Activated T-cell treated with anti-CD3 and anti-CD28 coated beads, Interleukin-2, amount 50 U/mL, for 48 hours (primary cell): ENCODE measurements at regions not wholly inside any gene's neighbourhood (a gene's known extent, or its start where the extent isn't known, plus 50 kb on each side); places are given as distances from the start of the nearest gene placed in this dataset.
"Not testable (repeated sequence)": the region's sequence is repeated elsewhere in the genome, so short reads cannot be mapped to it uniquely, and the experiment has no call there.

ENCODE experiments used
- DNase-seq, 2 experiments: peaks; one replicate each; pipeline ENCODE4 v3.0.0-alpha.2; 2020

- DNase-seq, result no peak
These were observed 333.5 kb downstream of the TSHZ3 start for GRCh38 chr19:31015778-31016177.

- no peak for DNase-seq
These were observed 334.6 kb downstream of the TSHZ3 start for GRCh38 chr19:31014668-31015067.

GRCh38 chr19:31013384-31014020 is 335.7 kb downstream of the TSHZ3 start:
- DNase-seq, result no peak

- no peak for DNase-seq
These were observed 346.6 kb downstream of the TSHZ3 start for GRCh38 chr19:31002518-31003244.

- no peak for DNase-seq
These were observed 347.2 kb downstream of the TSHZ3 start for GRCh38 chr19:31001991-31002390.

GRCh38 chr19:31000913-31001312 is 348.3 kb downstream of the TSHZ3 start:
- DNase-seq, result no peak

- DNase-seq, result no peak
These were observed 349.5 kb downstream of the TSHZ3 start for GRCh38 chr19:30999726-31000125.

- DNase-seq, result no peak
These were observed 352.0 kb downstream of the TSHZ3 start for GRCh38 chr19:30997222-30997621.

- DNase-seq, result no peak
These were observed 370.6 kb downstream of the TSHZ3 start for GRCh38 chr19:30978639-30979038.

GRCh38 chr19:30969591-30969990 is 379.6 kb downstream of the TSHZ3 start:
- DNase-seq, result no peak

GRCh38 chr19:30968841-30969399 is 380.3 kb downstream of the TSHZ3 start:
- no peak for DNase-seq

- no peak for DNase-seq
These were observed 381.0 kb downstream of the TSHZ3 start for GRCh38 chr19:30968210-30968609.

GRCh38 chr19:30966486-30966885 is 382.8 kb downstream of the TSHZ3 start:
- no peak for DNase-seq

GRCh38 chr19:30959011-30959410 is 390.2 kb downstream of the TSHZ3 start:
- no peak for DNase-seq

GRCh38 chr19:30955112-30956104 is 393.8 kb downstream of the TSHZ3 start:
- no peak for DNase-seq

GRCh38 chr19:30944276-30944932 is 404.8 kb downstream of the TSHZ3 start:
- DNase-seq, result not testable (repeated sequence)

GRCh38 chr19:30943101-30943843 is 406.0 kb downstream of the TSHZ3 start:
- DNase-seq, result no peak

- no peak for DNase-seq
These were observed 406.6 kb downstream of the TSHZ3 start for GRCh38 chr19:30942636-30943035.

GRCh38 chr19:30941591-30941990 is 407.6 kb downstream of the TSHZ3 start:
- DNase-seq, result no peak

GRCh38 chr19:30936276-30936675 is 413.0 kb downstream of the TSHZ3 start:
- DNase-seq, result no peak

- no peak for DNase-seq
These were observed 414.1 kb downstream of the TSHZ3 start for GRCh38 chr19:30935146-30935545.

- not testable (repeated sequence) for DNase-seq
These were observed 415.8 kb downstream of the TSHZ3 start for GRCh38 chr19:30933454-30933853.
